ENCODE measurements at regions not wholly inside any gene's neighbourhood (a gene's known extent, or its start where the extent isn't known, plus 50 kb on each side); places are given as distances from the start of the nearest gene placed in this dataset.

DNA sequence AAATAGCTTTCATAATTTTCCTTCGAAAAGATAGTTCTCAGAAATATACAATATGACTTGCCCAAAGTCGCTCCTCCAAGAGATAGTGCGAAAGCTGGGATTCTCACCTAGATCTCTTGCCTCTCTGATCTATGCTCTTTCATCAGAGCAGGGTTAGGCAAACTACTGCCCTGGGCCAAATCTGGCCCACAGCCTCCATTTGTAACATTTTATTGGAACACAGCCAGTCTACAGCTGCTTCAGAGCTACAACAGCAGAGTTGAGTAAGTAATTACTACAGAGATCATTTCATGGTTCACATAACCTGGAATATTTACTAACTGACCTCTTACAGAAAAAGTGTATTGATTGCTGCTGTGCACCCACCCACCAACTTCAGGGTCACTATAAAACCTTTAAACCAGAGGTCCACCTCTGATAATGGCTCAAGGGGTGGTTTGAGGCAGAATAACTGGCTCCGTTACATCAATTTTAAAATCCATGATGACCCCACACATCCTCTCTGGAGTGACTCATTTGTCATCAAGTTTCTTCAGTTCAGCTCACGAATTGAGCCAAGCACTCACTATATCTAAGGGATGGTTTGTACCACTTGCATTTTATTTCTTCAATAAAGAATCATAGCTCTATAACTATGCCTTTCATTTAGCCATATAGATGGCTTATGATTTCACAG lies 1019.0 kb downstream of the XPNPEP1 start:
- ChIA-PET POLR2A (no interaction called here), CTCF (interaction anchor here (1.0 kb wide), 1 partner anchor 8 kb away, joined by 3 read pairs; no protein-coding TSS in a partner anchor)
- H3K4me3 Mint-ChIP-seq, result no peak overlapping the region
- TF ChIP-seq SP1 (CRISPR knock-in tag; conservative IDR thresholded peaks at IDR 0.05), result no peak
- TF ChIP-seq KAT7 (CRISPR knock-in tag; IDR thresholded peaks at IDR 0.05; ENCODE audit: borderline replicate concordance), result no peak
- no peak for TF ChIP-seq GABPB1 (CRISPR knock-in tag; IDR thresholded peaks at IDR 0.05)
- TF ChIP-seq IRF2 (CRISPR knock-in tag; IDR thresholded peaks at IDR 0.05; ENCODE audit: borderline replicate concordance, low read depth), result no peak
- TF ChIP-seq SMAD3 (CRISPR knock-in tag; IDR thresholded peaks at IDR 0.05; ENCODE audit: borderline replicate concordance), result no peak
- no peaks in the 10 kb centered on the region for H3K27me3 Mint-ChIP-seq (ENCODE audit: low read depth)
- no peak overlapping the region for H3K27ac Mint-ChIP-seq
- DNase-seq (ENCODE audit: low spot score) (no peak), ATAC-seq (no peak)
- no peaks in the 10 kb centered on the region for H3K36me3 Mint-ChIP-seq
- H3K4me1 Mint-ChIP-seq, result peaks cover 4% of the 10 kb centered on the region
- no peaks in the 10 kb centered on the region for H3K9me3 Mint-ChIP-seq

DNA sequence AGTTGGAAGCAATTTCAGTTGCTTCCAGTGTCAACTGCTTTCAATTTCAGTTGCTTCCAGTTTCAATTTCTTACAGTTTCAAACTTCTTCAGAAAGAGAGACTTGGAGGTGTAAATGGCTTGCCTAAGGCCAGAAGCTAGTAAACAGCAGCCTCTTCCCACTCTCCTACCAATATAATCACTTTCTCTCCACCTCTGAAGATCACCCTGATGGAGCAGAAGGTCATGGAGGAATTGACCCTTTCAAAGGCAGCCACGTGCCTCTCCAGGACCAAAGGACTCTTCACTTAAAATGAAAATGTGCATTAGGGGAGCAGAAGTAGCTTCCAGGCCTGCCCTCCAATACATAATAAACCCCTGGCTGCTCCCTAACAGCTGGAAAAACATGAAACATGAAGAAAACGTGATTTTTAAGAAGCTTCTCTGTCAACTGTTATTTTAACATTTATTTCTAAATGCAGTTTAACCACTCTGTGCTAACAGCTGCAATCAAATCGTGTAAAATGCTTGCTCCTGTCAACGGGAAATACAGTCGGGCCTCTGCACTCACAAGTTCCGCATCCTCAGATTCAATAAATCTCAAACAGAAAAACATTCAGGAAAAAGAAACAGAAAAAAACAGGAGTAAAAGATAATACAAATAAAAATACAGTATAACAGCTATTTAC lies 1020.6 kb downstream of the XPNPEP1 start:
- no peaks in the 10 kb centered on the region for H3K36me3 Mint-ChIP-seq

DNA sequence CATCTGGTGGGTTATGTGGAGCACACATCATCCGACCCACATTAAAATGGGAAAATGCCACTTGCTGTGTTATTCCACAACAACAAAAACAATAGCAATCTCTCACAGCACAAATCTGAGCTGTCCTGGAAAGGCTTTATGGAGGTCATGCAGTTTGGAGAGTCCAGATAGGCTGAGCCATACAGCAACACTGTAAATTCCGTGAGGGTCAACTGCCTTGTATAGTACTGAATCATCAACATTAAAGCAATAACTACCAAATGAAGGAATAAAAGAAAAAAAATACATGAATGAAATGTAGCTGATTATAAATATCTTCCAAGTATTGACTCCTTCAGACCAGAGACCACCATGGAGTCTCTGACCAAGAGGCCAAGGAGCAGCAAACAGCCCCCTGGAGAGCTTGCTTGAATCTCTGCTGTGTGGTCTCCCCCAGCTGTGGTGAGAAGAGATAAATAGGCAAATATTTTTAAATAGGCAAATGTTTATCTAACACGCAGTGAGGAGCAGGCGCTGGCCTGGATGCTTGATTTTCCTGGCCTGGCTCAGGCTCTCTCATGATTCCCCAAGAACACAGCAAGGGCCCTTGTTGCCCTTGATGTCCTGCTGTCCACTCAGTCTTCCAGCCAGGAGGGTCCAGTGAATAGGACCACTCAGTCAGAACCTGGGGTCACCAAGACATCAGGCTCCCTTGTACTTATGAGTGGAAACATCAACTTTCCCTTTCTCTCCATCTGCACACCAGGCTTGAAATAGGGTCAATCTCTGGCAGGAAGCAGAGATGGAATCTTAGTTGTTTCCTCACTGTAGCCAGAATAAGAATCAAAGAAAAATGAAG lies 1021.3 kb downstream of the XPNPEP1 start:
- no peaks in the 10 kb centered on the region for H3K27me3 Mint-ChIP-seq (ENCODE audit: low read depth)
- H3K27ac Mint-ChIP-seq, result no peak overlapping the region
- no peaks in the 10 kb centered on the region for H3K36me3 Mint-ChIP-seq
- DNase-seq (ENCODE audit: low spot score) (no peak), ATAC-seq (no peak)
- H3K4me1 Mint-ChIP-seq, result peaks cover 4% of the 10 kb centered on the region
- POLR2A ChIA-PET, result no interaction called here
- H3K4me3 Mint-ChIP-seq, result no peak overlapping the region
- CTCF ChIA-PET, result no interaction called here
- H3K9me3 Mint-ChIP-seq, result no peaks in the 10 kb centered on the region
- TF ChIP-seq TEAD4 (CRISPR knock-in tag; IDR thresholded peaks at IDR 0.05) (no peak), FOXJ3 (CRISPR knock-in tag; IDR thresholded peaks at IDR 0.05; ENCODE audit: borderline replicate concordance) (no peak), ETV6 (CRISPR knock-in tag; IDR thresholded peaks at IDR 0.05) (no peak), ZNF423 (CRISPR knock-in tag; IDR thresholded peaks at IDR 0.05) (no peak)
- TF ChIP-seq, protein P1, sequence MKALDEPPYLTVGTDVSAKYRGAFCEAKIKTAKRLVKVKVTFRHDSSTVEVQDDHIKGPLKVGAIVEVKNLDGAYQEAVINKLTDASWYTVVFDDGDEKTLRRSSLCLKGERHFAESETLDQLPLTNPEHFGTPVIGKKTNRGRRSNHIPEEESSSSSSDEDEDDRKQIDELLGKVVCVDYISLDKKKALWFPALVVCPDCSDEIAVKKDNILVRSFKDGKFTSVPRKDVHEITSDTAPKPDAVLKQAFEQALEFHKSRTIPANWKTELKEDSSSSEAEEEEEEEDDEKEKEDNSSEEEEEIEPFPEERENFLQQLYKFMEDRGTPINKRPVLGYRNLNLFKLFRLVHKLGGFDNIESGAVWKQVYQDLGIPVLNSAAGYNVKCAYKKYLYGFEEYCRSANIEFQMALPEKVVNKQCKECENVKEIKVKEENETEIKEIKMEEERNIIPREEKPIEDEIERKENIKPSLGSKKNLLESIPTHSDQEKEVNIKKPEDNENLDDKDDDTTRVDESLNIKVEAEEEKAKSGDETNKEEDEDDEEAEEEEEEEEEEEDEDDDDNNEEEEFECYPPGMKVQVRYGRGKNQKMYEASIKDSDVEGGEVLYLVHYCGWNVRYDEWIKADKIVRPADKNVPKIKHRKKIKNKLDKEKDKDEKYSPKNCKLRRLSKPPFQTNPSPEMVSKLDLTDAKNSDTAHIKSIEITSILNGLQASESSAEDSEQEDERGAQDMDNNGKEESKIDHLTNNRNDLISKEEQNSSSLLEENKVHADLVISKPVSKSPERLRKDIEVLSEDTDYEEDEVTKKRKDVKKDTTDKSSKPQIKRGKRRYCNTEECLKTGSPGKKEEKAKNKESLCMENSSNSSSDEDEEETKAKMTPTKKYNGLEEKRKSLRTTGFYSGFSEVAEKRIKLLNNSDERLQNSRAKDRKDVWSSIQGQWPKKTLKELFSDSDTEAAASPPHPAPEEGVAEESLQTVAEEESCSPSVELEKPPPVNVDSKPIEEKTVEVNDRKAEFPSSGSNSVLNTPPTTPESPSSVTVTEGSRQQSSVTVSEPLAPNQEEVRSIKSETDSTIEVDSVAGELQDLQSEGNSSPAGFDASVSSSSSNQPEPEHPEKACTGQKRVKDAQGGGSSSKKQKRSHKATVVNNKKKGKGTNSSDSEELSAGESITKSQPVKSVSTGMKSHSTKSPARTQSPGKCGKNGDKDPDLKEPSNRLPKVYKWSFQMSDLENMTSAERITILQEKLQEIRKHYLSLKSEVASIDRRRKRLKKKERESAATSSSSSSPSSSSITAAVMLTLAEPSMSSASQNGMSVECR (CRISPR knock-in tag; IDR thresholded peaks at IDR 0.05; ENCODE audit: borderline replicate concordance), result no peak
- TF ChIP-seq, protein P2, sequence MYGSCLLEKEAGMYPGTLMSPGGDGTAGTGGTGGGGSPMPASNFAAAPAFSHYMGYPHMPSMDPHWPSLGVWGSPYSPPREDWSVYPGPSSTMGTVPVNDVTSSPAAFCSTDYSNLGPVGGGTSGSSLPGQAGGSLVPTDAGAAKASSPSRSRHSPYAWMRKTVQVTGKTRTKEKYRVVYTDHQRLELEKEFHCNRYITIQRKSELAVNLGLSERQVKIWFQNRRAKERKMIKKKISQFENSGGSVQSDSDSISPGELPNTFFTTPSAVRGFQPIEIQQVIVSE (CRISPR knock-in tag; IDR thresholded peaks at IDR 0.05; ENCODE audit: borderline replicate concordance), result no peak
- TF ChIP-seq, protein P3, sequence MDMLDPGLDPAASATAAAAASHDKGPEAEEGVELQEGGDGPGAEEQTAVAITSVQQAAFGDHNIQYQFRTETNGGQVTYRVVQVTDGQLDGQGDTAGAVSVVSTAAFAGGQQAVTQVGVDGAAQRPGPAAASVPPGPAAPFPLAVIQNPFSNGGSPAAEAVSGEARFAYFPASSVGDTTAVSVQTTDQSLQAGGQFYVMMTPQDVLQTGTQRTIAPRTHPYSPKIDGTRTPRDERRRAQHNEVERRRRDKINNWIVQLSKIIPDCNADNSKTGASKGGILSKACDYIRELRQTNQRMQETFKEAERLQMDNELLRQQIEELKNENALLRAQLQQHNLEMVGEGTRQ (CRISPR knock-in tag; IDR thresholded peaks at IDR 0.05), result no peak

More for the DNA sequence above, 1020.6 kb downstream of the XPNPEP1 start:
- CTCF ChIA-PET, result interaction anchor here (1.0 kb wide), 1 partner anchor 9 kb away, joined by 3 read pairs; no protein-coding TSS in a partner anchor
- ATAC-seq (no peak), DNase-seq (ENCODE audit: low spot score) (no peak)
- Mint-ChIP-seq H3K9me3 (no peaks in the 10 kb centered on the region), H3K27me3 (ENCODE audit: low read depth) (no peaks in the 10 kb centered on the region), H3K27ac (no peak overlapping the region), H3K4me3 (no peak overlapping the region), H3K4me1 (peaks cover 4% of the 10 kb centered on the region)
- TF ChIP-seq, protein P4, sequence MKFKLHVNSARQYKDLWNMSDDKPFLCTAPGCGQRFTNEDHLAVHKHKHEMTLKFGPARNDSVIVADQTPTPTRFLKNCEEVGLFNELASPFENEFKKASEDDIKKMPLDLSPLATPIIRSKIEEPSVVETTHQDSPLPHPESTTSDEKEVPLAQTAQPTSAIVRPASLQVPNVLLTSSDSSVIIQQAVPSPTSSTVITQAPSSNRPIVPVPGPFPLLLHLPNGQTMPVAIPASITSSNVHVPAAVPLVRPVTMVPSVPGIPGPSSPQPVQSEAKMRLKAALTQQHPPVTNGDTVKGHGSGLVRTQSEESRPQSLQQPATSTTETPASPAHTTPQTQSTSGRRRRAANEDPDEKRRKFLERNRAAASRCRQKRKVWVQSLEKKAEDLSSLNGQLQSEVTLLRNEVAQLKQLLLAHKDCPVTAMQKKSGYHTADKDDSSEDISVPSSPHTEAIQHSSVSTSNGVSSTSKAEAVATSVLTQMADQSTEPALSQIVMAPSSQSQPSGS (CRISPR knock-in tag; IDR thresholded peaks at IDR 0.05; ENCODE audit: borderline replicate concordance, low read depth), result no peak
- TF ChIP-seq RORB (CRISPR knock-in tag; IDR thresholded peaks at IDR 0.05) (no peak), JUN (CRISPR knock-in tag; IDR thresholded peaks at IDR 0.05) (no peak), NFE2L1 (CRISPR knock-in tag; IDR thresholded peaks at IDR 0.05) (no peak), ATF1 (CRISPR knock-in tag; IDR thresholded peaks at IDR 0.05) (no peak)
- TF ChIP-seq, protein P5, sequence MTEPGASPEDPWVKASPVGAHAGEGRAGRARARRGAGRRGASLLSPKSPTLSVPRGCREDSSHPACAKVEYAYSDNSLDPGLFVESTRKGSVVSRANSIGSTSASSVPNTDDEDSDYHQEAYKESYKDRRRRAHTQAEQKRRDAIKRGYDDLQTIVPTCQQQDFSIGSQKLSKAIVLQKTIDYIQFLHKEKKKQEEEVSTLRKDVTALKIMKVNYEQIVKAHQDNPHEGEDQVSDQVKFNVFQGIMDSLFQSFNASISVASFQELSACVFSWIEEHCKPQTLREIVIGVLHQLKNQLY (CRISPR knock-in tag; IDR thresholded peaks at IDR 0.05), result no peak
- TF ChIP-seq, protein P6, sequence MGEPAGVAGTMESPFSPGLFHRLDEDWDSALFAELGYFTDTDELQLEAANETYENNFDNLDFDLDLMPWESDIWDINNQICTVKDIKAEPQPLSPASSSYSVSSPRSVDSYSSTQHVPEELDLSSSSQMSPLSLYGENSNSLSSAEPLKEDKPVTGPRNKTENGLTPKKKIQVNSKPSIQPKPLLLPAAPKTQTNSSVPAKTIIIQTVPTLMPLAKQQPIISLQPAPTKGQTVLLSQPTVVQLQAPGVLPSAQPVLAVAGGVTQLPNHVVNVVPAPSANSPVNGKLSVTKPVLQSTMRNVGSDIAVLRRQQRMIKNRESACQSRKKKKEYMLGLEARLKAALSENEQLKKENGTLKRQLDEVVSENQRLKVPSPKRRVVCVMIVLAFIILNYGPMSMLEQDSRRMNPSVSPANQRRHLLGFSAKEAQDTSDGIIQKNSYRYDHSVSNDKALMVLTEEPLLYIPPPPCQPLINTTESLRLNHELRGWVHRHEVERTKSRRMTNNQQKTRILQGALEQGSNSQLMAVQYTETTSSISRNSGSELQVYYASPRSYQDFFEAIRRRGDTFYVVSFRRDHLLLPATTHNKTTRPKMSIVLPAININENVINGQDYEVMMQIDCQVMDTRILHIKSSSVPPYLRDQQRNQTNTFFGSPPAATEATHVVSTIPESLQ (CRISPR knock-in tag; IDR thresholded peaks at IDR 0.05), result no peak
- TF ChIP-seq, protein P7, sequence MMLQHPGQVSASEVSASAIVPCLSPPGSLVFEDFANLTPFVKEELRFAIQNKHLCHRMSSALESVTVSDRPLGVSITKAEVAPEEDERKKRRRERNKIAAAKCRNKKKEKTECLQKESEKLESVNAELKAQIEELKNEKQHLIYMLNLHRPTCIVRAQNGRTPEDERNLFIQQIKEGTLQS (CRISPR knock-in tag; conservative IDR thresholded peaks at IDR 0.05), result no peak
- POLR2A ChIA-PET, result no interaction called here

Data from WTC11 (cell line).